Cardiac muscle cell (in vitro differentiated cells and primary cell): ENCODE measurements at regions not wholly inside any gene's neighbourhood (a gene's known extent, or its start where the extent isn't known, plus 50 kb on each side); places are given as distances from the start of the nearest gene placed in this dataset.
"Not testable (repeated sequence)": the region's sequence is repeated elsewhere in the genome, so short reads cannot be mapped to it uniquely, and the experiment has no call there.

Experiments used
- DNase-seq, 2 donors: peaks; one replicate each; pipeline versions ENCODE4 v3.0.0 to v3.0.0-alpha.2; 2010 to 2017; ENCODE audit warnings: low read depth in 1 of 2, low spot score in 1 of 2
- H3K27ac ChIP-seq: fragments of 200-600 bp; sonication (generic); 2 replicates; pipeline ENCODE4 v1.5.1; 2016
- H3K27me3 ChIP-seq: fragments of 200-600 bp; sonication (generic); 2 replicates; pipeline ENCODE4 v1.6.0; 2016; ENCODE audit warnings: control low read depth
- H3K36me3 ChIP-seq: fragments of 200-600 bp; sonication (generic); 2 replicates; pipeline ENCODE4 v1.5.1; 2016; ENCODE audit warnings: control low read depth
- H3K4me1 ChIP-seq: fragments of 200-600 bp; sonication (generic); 2 replicates; pipeline ENCODE4 v1.8.1; 2017; ENCODE audit warnings: low read depth, mild to moderate bottlenecking, mixed run types
- H3K4me3 ChIP-seq: fragments of 200-600 bp; sonication (generic); 2 replicates; pipeline ENCODE4 v1.5.1; 2016; ENCODE audit warnings: mild to moderate bottlenecking
- H3K9me3 ChIP-seq: fragments of 200-600 bp; sonication (generic); 2 replicates; pipeline ENCODE4 v1.5.1; 2017; ENCODE audit warnings: low read depth, mild to moderate bottlenecking, control low read depth
- CTCF ChIP-seq: IDR thresholded peaks from 2 replicates; pipeline ENCODE4 v1.5.1; 2012; ENCODE audit warnings: low read depth, mild to moderate bottlenecking, low read length

- no peak overlapping the region for H3K4me3 ChIP-seq
- H3K9me3 ChIP-seq = no peaks in the 10 kb centered on the region
- H3K27me3 ChIP-seq = no peaks in the 10 kb centered on the region
- TF ChIP-seq CTCF = no peak
- no peak for DNase-seq
- H3K36me3 ChIP-seq = no peaks in the 10 kb centered on the region
- H3K4me1 ChIP-seq = no peaks in the 10 kb centered on the region
- no peak overlapping the region for H3K27ac ChIP-seq
Observed at GRCh38 chr7:86391813-86392212, 251.9 kb upstream of the GRM3 start.

GRCh38 chr7:86375602-86376001 lies 268.1 kb upstream of the GRM3 start:
- not testable (repeated sequence) for H3K27me3 ChIP-seq, H3K36me3 ChIP-seq, H3K4me1 ChIP-seq, H3K27ac ChIP-seq, H3K9me3 ChIP-seq, DNase-seq, H3K4me3 ChIP-seq

- H3K27me3 ChIP-seq = no peaks in the 10 kb centered on the region
- H3K27ac ChIP-seq = no peak overlapping the region
- no peaks in the 10 kb centered on the region for H3K36me3 ChIP-seq
- no peak overlapping the region for H3K4me3 ChIP-seq
- H3K9me3 ChIP-seq = no peaks in the 10 kb centered on the region
- H3K4me1 ChIP-seq = peaks cover under 1% of the 10 kb centered on the region
- DNase-seq = no peak
- no peak for TF ChIP-seq CTCF
Observed at GRCh38 chr7:86372262-86372661, 271.4 kb upstream of the GRM3 start.

- Histone ChIP-seq H3K4me3 (no peak overlapping the region), H3K9me3 (no peaks in the 10 kb centered on the region), H3K27me3 (no peaks in the 10 kb centered on the region), H3K27ac (no peak overlapping the region), H3K4me1 (peaks cover 11% of the 10 kb centered on the region), H3K36me3 (no peaks in the 10 kb centered on the region)
- no peak for TF ChIP-seq CTCF
- DNase-seq = peak in 1 of 2 donors; percentile 2
Observed at GRCh38 chr7:86366946-86367345, 276.8 kb upstream of the GRM3 start.

- not testable (repeated sequence) for H3K27ac ChIP-seq, H3K4me1 ChIP-seq, H3K36me3 ChIP-seq, DNase-seq, H3K4me3 ChIP-seq, H3K27me3 ChIP-seq, H3K9me3 ChIP-seq
Observed at GRCh38 chr7:86340407-86340806, 303.3 kb upstream of the GRM3 start.

GRCh38 chr7:86339051-86339450 lies 304.7 kb upstream of the GRM3 start:
- TF ChIP-seq CTCF = no peak
- Histone ChIP-seq H3K4me1 (no peaks in the 10 kb centered on the region), H3K36me3 (no peaks in the 10 kb centered on the region), H3K27ac (no peak overlapping the region), H3K9me3 (no peaks in the 10 kb centered on the region), H3K27me3 (no peaks in the 10 kb centered on the region), H3K4me3 (no peak overlapping the region)
- DNase-seq = no peak

- Histone ChIP-seq H3K9me3 (no peaks in the 10 kb centered on the region), H3K27me3 (no peaks in the 10 kb centered on the region), H3K27ac (no peak overlapping the region), H3K36me3 (no peaks in the 10 kb centered on the region), H3K4me3 (no peak overlapping the region), H3K4me1 (no peaks in the 10 kb centered on the region)
- no peak for DNase-seq
- TF ChIP-seq CTCF = no peak
Observed at GRCh38 chr7:86328801-86329433, 314.8 kb upstream of the GRM3 start.
